SK-N-SH (cell line): ENCODE measurements at regions not wholly inside any gene's neighbourhood (a gene's known extent, or its start where the extent isn't known, plus 50 kb on each side); places are given as distances from the start of the nearest gene placed in this dataset.

Source experiments
- ELF1 ChIP-seq: IDR thresholded peaks from 2 replicates; pipeline ENCODE4 v1.4.0; 2012
- GATA2 ChIP-seq: sonication (generic); formaldehyde crosslinking; IDR thresholded peaks from 2 replicates; pipeline ENCODE4 v1.5.0; 2020; ENCODE audit warnings: mild to moderate bottlenecking, missing genetic modification reagents
- JUND ChIP-seq: IDR thresholded peaks from 2 replicates; pipeline ENCODE4 v1.4.0; 2012
- RAD21 ChIP-seq: IDR thresholded peaks from 2 replicates; pipeline ENCODE4 v1.6.1; 2012; ENCODE audit warnings: mild to moderate bottlenecking, low read length
- RFX5 ChIP-seq: IDR thresholded peaks from 2 replicates; pipeline ENCODE4 v1.6.1; 2012; ENCODE audit warnings: mild to moderate bottlenecking, improper control_type of control experiment, low read length
- TAF1 ChIP-seq: IDR thresholded peaks from 2 replicates; pipeline ENCODE4 v1.6.1; 2012; ENCODE audit warnings: low read depth, mild to moderate bottlenecking, low read length, moderate library complexity, borderline replicate concordance
- TEAD4 ChIP-seq: IDR thresholded peaks from 2 replicates; pipeline ENCODE4 v1.4.0; 2012; ENCODE audit warnings: mild to moderate bottlenecking, borderline replicate concordance; ENCODE audit not compliant: insufficient read depth
- TF ChIP-seq, protein P1 (sequence below): fragments of 200-600 bp; sonication (generic); IDR thresholded peaks from 2 replicates; pipeline ENCODE4 v1.6.1; 2017; ENCODE audit warnings: antibody characterized with exemption, mild to moderate bottlenecking, moderate library complexity
- TF ChIP-seq, protein P2 (sequence below): fragments of 150-350 bp; IDR thresholded peaks from 2 replicates; pipeline ENCODE4 v1.6.1; 2017; ENCODE audit warnings: antibody characterized with exemption, low read length, low read depth, borderline replicate concordance

DNA sequence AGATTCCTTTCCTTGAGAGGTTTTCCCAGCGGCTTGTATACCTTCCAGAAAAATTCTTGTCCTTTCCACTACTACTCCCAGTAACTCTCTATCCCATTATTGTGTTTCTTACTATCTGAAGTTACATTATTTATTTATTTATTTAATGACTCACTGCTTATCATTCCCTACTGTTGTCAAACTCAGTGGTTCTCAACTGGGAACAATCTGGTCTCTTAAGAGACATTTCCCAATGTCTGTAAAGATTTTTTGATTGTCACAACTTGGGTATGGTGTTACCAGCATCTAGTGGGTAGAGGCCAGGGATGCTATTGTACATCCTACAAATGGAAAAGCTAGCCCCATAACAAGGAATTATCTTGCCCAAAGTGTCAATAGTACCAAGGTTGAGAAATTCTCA is 771.5 kb upstream of the ADGRL2 start:
- TF ChIP-seq, protein P1, sequence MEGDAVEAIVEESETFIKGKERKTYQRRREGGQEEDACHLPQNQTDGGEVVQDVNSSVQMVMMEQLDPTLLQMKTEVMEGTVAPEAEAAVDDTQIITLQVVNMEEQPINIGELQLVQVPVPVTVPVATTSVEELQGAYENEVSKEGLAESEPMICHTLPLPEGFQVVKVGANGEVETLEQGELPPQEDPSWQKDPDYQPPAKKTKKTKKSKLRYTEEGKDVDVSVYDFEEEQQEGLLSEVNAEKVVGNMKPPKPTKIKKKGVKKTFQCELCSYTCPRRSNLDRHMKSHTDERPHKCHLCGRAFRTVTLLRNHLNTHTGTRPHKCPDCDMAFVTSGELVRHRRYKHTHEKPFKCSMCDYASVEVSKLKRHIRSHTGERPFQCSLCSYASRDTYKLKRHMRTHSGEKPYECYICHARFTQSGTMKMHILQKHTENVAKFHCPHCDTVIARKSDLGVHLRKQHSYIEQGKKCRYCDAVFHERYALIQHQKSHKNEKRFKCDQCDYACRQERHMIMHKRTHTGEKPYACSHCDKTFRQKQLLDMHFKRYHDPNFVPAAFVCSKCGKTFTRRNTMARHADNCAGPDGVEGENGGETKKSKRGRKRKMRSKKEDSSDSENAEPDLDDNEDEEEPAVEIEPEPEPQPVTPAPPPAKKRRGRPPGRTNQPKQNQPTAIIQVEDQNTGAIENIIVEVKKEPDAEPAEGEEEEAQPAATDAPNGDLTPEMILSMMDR = no peak
- TF ChIP-seq GATA2 (no peak), RAD21 (no peak), JUND (no peak), TEAD4 (no peak), TAF1 (no peak), RFX5 (no peak), ELF1 (no peak)
- TF ChIP-seq, protein P2, sequence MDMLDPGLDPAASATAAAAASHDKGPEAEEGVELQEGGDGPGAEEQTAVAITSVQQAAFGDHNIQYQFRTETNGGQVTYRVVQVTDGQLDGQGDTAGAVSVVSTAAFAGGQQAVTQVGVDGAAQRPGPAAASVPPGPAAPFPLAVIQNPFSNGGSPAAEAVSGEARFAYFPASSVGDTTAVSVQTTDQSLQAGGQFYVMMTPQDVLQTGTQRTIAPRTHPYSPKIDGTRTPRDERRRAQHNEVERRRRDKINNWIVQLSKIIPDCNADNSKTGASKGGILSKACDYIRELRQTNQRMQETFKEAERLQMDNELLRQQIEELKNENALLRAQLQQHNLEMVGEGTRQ = no peak
